ENCODE measurements at regions not wholly inside any gene's neighbourhood (a gene's known extent, or its start where the extent isn't known, plus 50 kb on each side); places are given as distances from the start of the nearest gene placed in this dataset.

DNA sequence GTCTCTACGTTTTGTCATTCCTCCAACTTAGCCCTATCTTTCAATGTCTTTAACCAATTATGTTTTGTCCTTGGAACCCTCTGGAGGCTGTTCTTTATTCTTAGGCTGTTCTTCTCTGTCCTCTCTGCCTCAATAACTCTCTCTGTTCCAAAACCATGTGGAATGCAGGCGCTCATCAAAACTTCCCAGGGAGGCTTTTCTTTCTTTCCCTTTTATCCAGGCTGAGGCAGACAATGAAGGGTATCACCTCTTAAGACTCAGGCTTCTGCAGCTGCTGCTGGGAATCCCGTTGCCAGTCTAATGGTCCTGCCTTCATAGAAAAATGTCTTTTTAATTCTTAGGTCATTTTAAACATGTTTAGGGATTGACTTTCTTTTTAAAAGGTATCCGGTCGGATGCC lies 544.7 kb downstream of the CDH26 start:
- Histone ChIP-seq H3K27me3 (ENCODE audit: control insufficient read depth in 5 of 5, insufficient read depth in 4 of 5, low read length in 5 of 5) (peaks cover 0 to 2% (median 0%) of the 10 kb centered on the region in 5 donors), H3K9me3 (ENCODE audit: control insufficient read depth in 5 of 5, low read length in 5 of 5) (peaks cover 0 to 2% (median 0%) of the 10 kb centered on the region in 5 donors), H3K4me3 (ENCODE audit: low read depth in 1 of 5, low read length in 5 of 5) (no peak overlapping the region), H3K27ac (ENCODE audit: low read depth, low read length) (no peak overlapping the region), H3K4me1 (ENCODE audit: control insufficient read depth in 5 of 5, insufficient read depth in 5 of 5, low read length in 5 of 5) (no peaks in the 10 kb centered on the region), H3K36me3 (ENCODE audit: control insufficient read depth in 5 of 5, insufficient read depth in 5 of 5, low read length in 5 of 5) (no peaks in the 10 kb centered on the region), H3K9ac (ENCODE audit: low read length in 5 of 5) (no peak overlapping the region)

DNA sequence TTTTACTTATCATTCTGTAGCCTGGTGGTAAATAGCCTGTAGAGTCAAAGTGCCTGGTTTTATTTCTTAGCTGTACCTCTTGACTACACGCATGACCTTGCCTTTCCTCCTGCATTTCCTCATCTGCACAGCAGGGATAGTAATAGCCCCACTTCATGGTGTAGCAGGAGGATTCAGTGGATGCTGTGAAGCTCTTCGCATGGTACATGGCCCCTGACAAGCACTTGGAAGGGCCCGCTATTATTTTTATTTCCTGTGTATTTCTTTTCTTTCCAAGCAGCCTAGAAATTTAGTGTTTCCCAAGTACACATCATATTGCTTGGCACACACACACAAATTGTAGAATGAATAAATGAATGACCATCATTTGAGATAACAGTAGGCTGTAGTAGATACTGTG lies 547.2 kb downstream of the CDH26 start:
- H3K27me3 ChIP-seq (ENCODE audit: control insufficient read depth in 5 of 5, insufficient read depth in 4 of 5, low read length in 5 of 5) = peaks cover 0 to 5% (median 0%) of the 10 kb centered on the region in 5 donors
- no peaks in the 10 kb centered on the region for H3K36me3 ChIP-seq (ENCODE audit: control insufficient read depth in 5 of 5, insufficient read depth in 5 of 5, low read length in 5 of 5)
- no peak overlapping the region for H3K9ac ChIP-seq (ENCODE audit: low read length in 5 of 5)
- H3K4me1 ChIP-seq (ENCODE audit: control insufficient read depth in 5 of 5, insufficient read depth in 5 of 5, low read length in 5 of 5) = no peaks in the 10 kb centered on the region
- peaks cover 0 to 2% (median 0%) of the 10 kb centered on the region in 5 donors for H3K9me3 ChIP-seq (ENCODE audit: control insufficient read depth in 5 of 5, low read length in 5 of 5)
- H3K27ac ChIP-seq (ENCODE audit: low read depth, low read length) = no peak overlapping the region
- no peak overlapping the region for H3K4me3 ChIP-seq (ENCODE audit: low read depth in 1 of 5, low read length in 5 of 5)

DNA sequence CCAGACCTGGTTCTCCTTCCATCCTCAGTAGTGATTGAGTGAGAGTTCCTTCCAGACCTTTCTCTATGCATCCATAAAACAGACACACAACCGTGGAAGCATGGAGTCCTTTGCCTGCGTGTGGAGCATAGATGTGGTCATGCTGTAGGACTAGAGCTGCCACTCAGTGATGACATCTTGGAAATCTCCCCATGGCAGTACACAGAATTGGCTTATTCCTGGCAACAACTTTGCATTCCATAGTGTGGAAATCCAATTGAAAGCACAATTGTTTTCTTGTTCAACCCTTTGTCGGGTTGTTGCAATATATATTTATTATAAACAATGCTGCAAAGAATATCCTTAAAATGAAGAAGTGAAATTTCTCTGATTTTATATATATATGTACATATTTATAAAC lies 547.8 kb downstream of the CDH26 start:
- no peak overlapping the region for H3K4me3 ChIP-seq (ENCODE audit: low read depth in 1 of 5, low read length in 5 of 5)

DNA sequence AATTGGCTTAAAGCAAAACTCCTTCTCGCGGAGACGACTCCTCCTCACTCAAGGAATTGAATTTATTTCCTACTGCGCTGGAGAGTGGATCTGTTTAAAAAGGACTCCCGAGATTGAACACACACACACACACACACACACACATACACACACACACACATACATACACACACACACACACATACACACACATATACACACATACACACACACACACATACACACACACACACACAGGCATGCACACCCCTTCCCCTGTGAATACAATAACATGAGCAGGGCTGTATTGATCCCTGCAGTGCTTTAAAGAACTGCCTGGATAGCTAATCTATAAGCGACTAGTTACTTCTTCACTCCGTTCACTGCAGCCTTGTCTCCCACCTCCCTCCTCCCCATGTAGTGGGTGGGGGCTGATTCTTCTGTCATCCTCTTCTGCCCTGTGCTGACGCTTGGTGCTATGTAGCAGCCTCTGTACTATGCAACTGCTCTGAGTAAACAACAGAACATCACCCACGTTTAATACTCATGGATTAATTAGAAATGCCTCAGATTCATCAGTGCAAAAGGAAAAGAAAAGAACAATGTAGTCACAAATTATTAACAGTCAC lies 549.0 kb downstream of the CDH26 start:
- Histone ChIP-seq H3K9me3 (ENCODE audit: control insufficient read depth in 5 of 5, low read length in 5 of 5) (peaks cover 0 to 2% (median 0%) of the 10 kb centered on the region in 5 donors), H3K4me1 (ENCODE audit: control insufficient read depth in 5 of 5, insufficient read depth in 5 of 5, low read length in 5 of 5) (no peaks in the 10 kb centered on the region), H3K27ac (ENCODE audit: low read depth, low read length) (no peak overlapping the region), H3K36me3 (ENCODE audit: control insufficient read depth in 5 of 5, insufficient read depth in 5 of 5, low read length in 5 of 5) (no peaks in the 10 kb centered on the region), H3K27me3 (ENCODE audit: control insufficient read depth in 5 of 5, insufficient read depth in 4 of 5, low read length in 5 of 5) (peaks cover 0 to 7% (median 0%) of the 10 kb centered on the region in 5 donors), H3K4me3 (ENCODE audit: low read depth in 1 of 5, low read length in 5 of 5) (no peak overlapping the region), H3K9ac (ENCODE audit: low read length in 5 of 5) (no peak overlapping the region)

More for the DNA sequence above, 547.8 kb downstream of the CDH26 start:
- Histone ChIP-seq H3K4me1 (ENCODE audit: control insufficient read depth in 5 of 5, insufficient read depth in 5 of 5, low read length in 5 of 5) (no peaks in the 10 kb centered on the region), H3K27ac (ENCODE audit: low read depth, low read length) (no peak overlapping the region), H3K9ac (ENCODE audit: low read length in 5 of 5) (no peak overlapping the region), H3K27me3 (ENCODE audit: control insufficient read depth in 5 of 5, insufficient read depth in 4 of 5, low read length in 5 of 5) (peaks cover 0 to 7% (median 0%) of the 10 kb centered on the region in 5 donors), H3K36me3 (ENCODE audit: control insufficient read depth in 5 of 5, insufficient read depth in 5 of 5, low read length in 5 of 5) (no peaks in the 10 kb centered on the region), H3K9me3 (ENCODE audit: control insufficient read depth in 5 of 5, low read length in 5 of 5) (peaks cover 0 to 2% (median 0%) of the 10 kb centered on the region in 5 donors)

DNA sequence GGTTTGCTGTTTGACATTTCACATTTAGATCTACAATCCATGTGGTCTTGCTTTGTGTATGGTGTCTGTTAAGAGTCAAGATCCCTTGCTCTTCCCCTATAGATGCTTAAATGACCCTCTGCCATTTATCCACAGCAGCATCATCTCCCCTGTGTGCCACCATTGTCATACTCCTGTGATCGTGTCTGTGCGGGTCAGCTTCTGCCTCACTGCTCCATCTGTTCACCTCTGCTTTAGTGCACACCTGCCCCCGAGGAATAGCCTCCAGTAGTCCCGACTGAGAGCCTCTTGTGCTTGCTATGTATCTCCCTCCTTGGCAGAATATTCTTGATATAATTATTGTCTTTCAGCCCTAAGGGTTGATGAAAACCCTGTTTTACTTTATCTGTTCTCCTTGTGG lies 551.2 kb downstream of the CDH26 start:
- Histone ChIP-seq H3K36me3 (ENCODE audit: control insufficient read depth in 5 of 5, insufficient read depth in 5 of 5, low read length in 5 of 5) (no peaks in the 10 kb centered on the region), H3K4me3 (ENCODE audit: low read depth in 1 of 5, low read length in 5 of 5) (no peak overlapping the region), H3K9ac (ENCODE audit: low read length in 5 of 5) (no peak overlapping the region), H3K4me1 (ENCODE audit: control insufficient read depth in 5 of 5, insufficient read depth in 5 of 5, low read length in 5 of 5) (no peaks in the 10 kb centered on the region), H3K9me3 (ENCODE audit: control insufficient read depth in 5 of 5, low read length in 5 of 5) (peaks cover 0 to 5% (median 0%) of the 10 kb centered on the region in 5 donors), H3K27ac (ENCODE audit: low read depth, low read length) (no peak overlapping the region), H3K27me3 (ENCODE audit: control insufficient read depth in 5 of 5, insufficient read depth in 4 of 5, low read length in 5 of 5) (peaks cover 0 to 7% (median 0%) of the 10 kb centered on the region in 5 donors)

DNA sequence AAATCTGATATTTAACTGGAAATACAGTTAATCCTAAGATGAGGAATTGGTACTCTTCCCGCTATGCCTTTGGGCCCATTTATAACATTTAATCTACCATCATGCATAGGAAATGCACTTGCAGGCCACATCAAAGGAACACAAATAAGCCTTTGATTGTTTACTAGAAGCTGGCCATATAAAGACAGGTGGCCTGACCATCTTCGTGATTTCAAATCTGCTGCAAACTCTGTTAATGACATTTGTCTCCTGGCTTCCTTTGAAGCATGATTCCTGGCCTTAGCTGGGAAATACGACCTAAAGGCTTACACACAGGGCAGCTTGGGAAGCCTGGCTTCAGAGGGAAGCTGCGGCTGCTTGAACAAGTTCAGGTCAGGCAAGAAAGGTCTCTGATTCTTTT lies 552.1 kb downstream of the CDH26 start:
- no peak overlapping the region for H3K27ac ChIP-seq (ENCODE audit: low read depth, low read length)
- H3K4me3 ChIP-seq (ENCODE audit: low read depth in 1 of 5, low read length in 5 of 5) = no peak overlapping the region
- H3K9me3 ChIP-seq (ENCODE audit: control insufficient read depth in 5 of 5, low read length in 5 of 5) = peaks cover 0 to 5% (median 0%) of the 10 kb centered on the region in 5 donors
- no peaks in the 10 kb centered on the region for H3K4me1 ChIP-seq (ENCODE audit: control insufficient read depth in 5 of 5, insufficient read depth in 5 of 5, low read length in 5 of 5)
- peaks cover 0 to 7% (median 0%) of the 10 kb centered on the region in 5 donors for H3K27me3 ChIP-seq (ENCODE audit: control insufficient read depth in 5 of 5, insufficient read depth in 4 of 5, low read length in 5 of 5)
- H3K36me3 ChIP-seq (ENCODE audit: control insufficient read depth in 5 of 5, insufficient read depth in 5 of 5, low read length in 5 of 5) = no peaks in the 10 kb centered on the region
- no peak overlapping the region for H3K9ac ChIP-seq (ENCODE audit: low read length in 5 of 5)

DNA sequence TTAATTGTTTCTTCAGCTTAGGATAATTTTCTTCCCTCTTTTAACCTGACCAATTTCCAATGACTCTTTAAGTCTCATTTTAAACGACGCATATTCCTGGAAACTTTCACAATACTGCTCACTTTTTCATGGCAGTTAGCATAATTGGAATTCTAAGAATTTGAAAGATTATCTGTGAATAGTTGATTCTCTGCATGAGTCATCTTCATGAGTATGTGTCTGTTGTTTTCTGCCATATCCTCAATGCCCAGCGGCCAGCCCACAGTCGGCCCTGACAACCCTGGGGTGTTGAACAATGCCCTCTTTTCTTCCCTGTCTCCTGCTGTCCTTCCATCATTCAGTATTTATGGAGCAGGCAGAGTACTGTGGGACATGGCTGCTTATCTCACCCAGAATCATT lies 554.2 kb downstream of the CDH26 start:
- peaks cover 0 to 7% (median 0%) of the 10 kb centered on the region in 5 donors for H3K27me3 ChIP-seq (ENCODE audit: control insufficient read depth in 5 of 5, insufficient read depth in 4 of 5, low read length in 5 of 5)
- no peak overlapping the region for H3K27ac ChIP-seq (ENCODE audit: low read depth, low read length)
- H3K4me1 ChIP-seq (ENCODE audit: control insufficient read depth in 5 of 5, insufficient read depth in 5 of 5, low read length in 5 of 5) = no peaks in the 10 kb centered on the region
- H3K9me3 ChIP-seq (ENCODE audit: control insufficient read depth in 5 of 5, low read length in 5 of 5) = peaks cover 0 to 5% (median 0%) of the 10 kb centered on the region in 5 donors
- H3K9ac ChIP-seq (ENCODE audit: low read length in 5 of 5) = no peak overlapping the region
- no peaks in the 10 kb centered on the region for H3K36me3 ChIP-seq (ENCODE audit: control insufficient read depth in 5 of 5, insufficient read depth in 5 of 5, low read length in 5 of 5)
- H3K4me3 ChIP-seq (ENCODE audit: low read depth in 1 of 5, low read length in 5 of 5) = no peak overlapping the region

DNA sequence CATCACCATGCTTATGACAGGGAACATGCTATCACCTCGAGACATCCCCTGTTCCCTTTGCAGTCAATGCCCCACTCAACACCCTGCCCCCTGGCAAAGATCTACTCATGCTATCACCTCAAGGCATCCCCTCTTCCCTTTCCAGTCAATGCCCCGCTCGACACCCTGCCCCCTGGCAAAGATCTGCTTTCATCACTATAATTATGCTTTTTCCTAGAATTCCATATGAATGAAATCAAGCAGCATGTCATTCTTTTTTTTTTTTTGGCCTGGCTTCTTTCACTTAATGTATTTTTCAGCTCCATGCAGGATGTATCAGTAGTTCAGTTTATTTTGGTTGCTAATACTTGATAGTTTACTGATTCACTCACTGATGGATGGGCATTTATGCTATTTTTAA lies 554.9 kb downstream of the CDH26 start:
- H3K9ac ChIP-seq (ENCODE audit: low read length in 5 of 5) = no peak overlapping the region
- H3K27ac ChIP-seq (ENCODE audit: low read depth, low read length) = no peak overlapping the region
- H3K27me3 ChIP-seq (ENCODE audit: control insufficient read depth in 5 of 5, insufficient read depth in 4 of 5, low read length in 5 of 5) = peaks cover 0 to 7% (median 0%) of the 10 kb centered on the region in 5 donors
- H3K36me3 ChIP-seq (ENCODE audit: control insufficient read depth in 5 of 5, insufficient read depth in 5 of 5, low read length in 5 of 5) = no peaks in the 10 kb centered on the region
- H3K4me3 ChIP-seq (ENCODE audit: low read depth in 1 of 5, low read length in 5 of 5) = no peak overlapping the region
- peaks cover 0 to 5% (median 0%) of the 10 kb centered on the region in 5 donors for H3K9me3 ChIP-seq (ENCODE audit: control insufficient read depth in 5 of 5, low read length in 5 of 5)
- H3K4me1 ChIP-seq (ENCODE audit: control insufficient read depth in 5 of 5, insufficient read depth in 5 of 5, low read length in 5 of 5) = no peaks in the 10 kb centered on the region

DNA sequence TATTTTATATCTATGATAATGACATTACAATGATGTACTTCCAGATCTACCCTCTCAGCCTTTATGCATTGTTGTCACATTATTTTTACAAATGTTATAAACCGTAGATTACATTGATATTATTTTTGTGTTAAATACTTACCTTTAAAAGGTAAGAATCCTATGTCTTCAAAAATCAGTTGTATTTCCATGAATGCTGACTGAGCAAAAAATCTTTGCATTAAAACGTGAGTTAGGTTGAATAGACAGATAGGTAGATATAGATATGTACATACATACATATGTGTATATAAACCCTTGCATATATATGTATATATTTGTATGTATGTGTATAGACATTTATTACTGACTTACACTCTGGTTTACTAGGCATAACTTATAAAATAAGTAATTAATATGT lies 558.2 kb downstream of the CDH26 start:
- Histone ChIP-seq H3K4me1 (ENCODE audit: control insufficient read depth in 5 of 5, insufficient read depth in 5 of 5, low read length in 5 of 5) (no peaks in the 10 kb centered on the region), H3K36me3 (ENCODE audit: control insufficient read depth in 5 of 5, insufficient read depth in 5 of 5, low read length in 5 of 5) (no peaks in the 10 kb centered on the region), H3K27ac (ENCODE audit: low read depth, low read length) (no peak overlapping the region), H3K9ac (ENCODE audit: low read length in 5 of 5) (no peak overlapping the region), H3K9me3 (ENCODE audit: control insufficient read depth in 5 of 5, low read length in 5 of 5) (peaks cover 0 to 5% (median 0%) of the 10 kb centered on the region in 5 donors), H3K27me3 (ENCODE audit: control insufficient read depth in 5 of 5, insufficient read depth in 4 of 5, low read length in 5 of 5) (peaks cover 0 to 2% (median 0%) of the 10 kb centered on the region in 5 donors), H3K4me3 (ENCODE audit: low read depth in 1 of 5, low read length in 5 of 5) (no peak overlapping the region)

DNA sequence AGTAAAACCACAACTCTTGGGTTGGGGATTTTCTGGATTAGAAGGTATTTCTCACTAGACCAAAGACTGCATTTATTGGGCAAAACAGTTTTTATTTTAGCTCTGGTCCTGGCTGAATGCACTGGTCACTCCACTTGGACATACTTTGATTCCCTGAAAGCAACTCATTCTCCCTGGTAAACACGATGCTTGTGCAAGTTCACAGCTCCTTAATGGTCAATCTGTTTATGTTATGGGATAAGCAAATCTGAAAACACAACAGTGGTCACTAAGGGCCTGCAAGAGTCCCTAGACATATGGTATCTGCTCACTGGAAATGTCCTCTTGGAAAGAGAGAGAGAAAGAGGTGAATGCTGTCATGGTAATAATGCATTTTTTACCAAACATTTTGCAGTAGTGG lies 559.8 kb downstream of the CDH26 start:
- Histone ChIP-seq H3K27me3 (ENCODE audit: control insufficient read depth in 5 of 5, insufficient read depth in 4 of 5, low read length in 5 of 5) (peaks cover 0 to 2% (median 0%) of the 10 kb centered on the region in 5 donors), H3K4me3 (ENCODE audit: low read depth in 1 of 5, low read length in 5 of 5) (no peak overlapping the region), H3K9ac (ENCODE audit: low read length in 5 of 5) (no peak overlapping the region), H3K27ac (ENCODE audit: low read depth, low read length) (no peak overlapping the region), H3K9me3 (ENCODE audit: control insufficient read depth in 5 of 5, low read length in 5 of 5) (peaks cover 0 to 5% (median 0%) of the 10 kb centered on the region in 5 donors), H3K4me1 (ENCODE audit: control insufficient read depth in 5 of 5, insufficient read depth in 5 of 5, low read length in 5 of 5) (no peaks in the 10 kb centered on the region), H3K36me3 (ENCODE audit: control insufficient read depth in 5 of 5, insufficient read depth in 5 of 5, low read length in 5 of 5) (no peaks in the 10 kb centered on the region)
